ENCODE measurements at regions not wholly inside any gene's neighbourhood (a gene's known extent, or its start where the extent isn't known, plus 50 kb on each side); places are given as distances from the start of the nearest gene placed in this dataset.

- no peak for DNase-seq (ENCODE audit: low read depth in 2 of 2)
These were observed 71.7 kb upstream of the WDR75 start for GRCh38 chr2:189369566-189369965.

GRCh38 chr2:189370719-189371118 lies 70.6 kb upstream of the WDR75 start:
- no peak for DNase-seq (ENCODE audit: low read depth in 2 of 2)

- no peak for DNase-seq (ENCODE audit: low read depth in 2 of 2)
These were observed 68.5 kb upstream of the WDR75 start for GRCh38 chr2:189372688-189373257.

- no peak for DNase-seq (ENCODE audit: low read depth in 2 of 2)
These were observed 66.8 kb upstream of the WDR75 start for GRCh38 chr2:189374481-189374880.

- no peak for DNase-seq (ENCODE audit: low read depth in 2 of 2)
These were observed 65.4 kb upstream of the WDR75 start for GRCh38 chr2:189375842-189376241.

GRCh38 chr2:189379287-189379630 lies 62.0 kb upstream of the WDR75 start:
- no peak for DNase-seq (ENCODE audit: low read depth in 2 of 2)

GRCh38 chr2:189379731-189380261 lies 61.5 kb upstream of the WDR75 start:
- no peak for DNase-seq (ENCODE audit: low read depth in 2 of 2)

- no peak for DNase-seq (ENCODE audit: low read depth in 2 of 2)
These were observed 58.6 kb upstream of the WDR75 start for GRCh38 chr2:189382668-189383067.

GRCh38 chr2:189386741-189387140 lies 54.5 kb upstream of the WDR75 start:
- DNase-seq (ENCODE audit: low read depth in 2 of 2): no peak

GRCh38 chr2:189391201-189391600 lies 50.1 kb upstream of the WDR75 start:
- no peak for DNase-seq (ENCODE audit: low read depth in 2 of 2)
